GM19452 (cell line): ENCODE measurements at regions not wholly inside any gene's neighbourhood (a gene's known extent, or its start where the extent isn't known, plus 50 kb on each side); places are given as distances from the start of the nearest gene placed in this dataset.
"Not testable (repeated sequence)": the region's sequence is repeated elsewhere in the genome, so short reads cannot be mapped to it uniquely, and the experiment has no call there.

Experiments used
- ATAC-seq: cut with Tn5 transposase; IDR thresholded peaks from one replicate; pipeline ENCODE4 v1.9.1; 2021; ENCODE audit not compliant: unreplicated experiment

DNA sequence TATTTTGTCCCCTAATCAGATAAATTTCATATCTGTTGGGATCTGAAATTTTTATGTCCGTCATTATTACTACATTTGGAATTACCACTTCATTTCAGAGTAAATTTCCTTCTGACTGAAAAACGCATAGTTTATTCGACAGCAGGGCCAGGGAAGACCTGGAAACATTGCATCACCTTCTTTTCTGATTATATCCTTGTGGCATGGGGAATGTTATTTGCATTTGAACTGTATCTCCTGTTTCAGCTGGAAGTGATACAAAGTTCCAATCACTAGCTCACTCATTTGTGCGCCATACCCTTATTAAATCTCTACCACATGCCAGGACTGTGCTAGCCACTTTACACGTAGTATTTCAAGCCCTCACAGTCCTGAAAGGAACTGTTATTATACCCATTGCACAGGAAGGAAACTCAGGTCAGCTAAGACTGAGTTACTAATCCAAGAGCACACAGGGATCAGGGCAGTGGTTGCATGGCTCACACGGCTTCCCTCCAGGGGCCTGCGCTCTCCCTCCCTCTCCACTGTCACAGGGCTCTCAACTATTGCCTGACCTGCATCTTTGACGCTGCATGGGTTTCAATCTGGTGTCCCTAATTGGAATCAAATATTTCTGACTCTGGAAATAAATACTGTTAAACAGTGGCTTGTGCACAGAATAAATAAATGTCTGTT is 84.4 kb upstream of the NANOS1 start:
- no peak for ATAC-seq

DNA sequence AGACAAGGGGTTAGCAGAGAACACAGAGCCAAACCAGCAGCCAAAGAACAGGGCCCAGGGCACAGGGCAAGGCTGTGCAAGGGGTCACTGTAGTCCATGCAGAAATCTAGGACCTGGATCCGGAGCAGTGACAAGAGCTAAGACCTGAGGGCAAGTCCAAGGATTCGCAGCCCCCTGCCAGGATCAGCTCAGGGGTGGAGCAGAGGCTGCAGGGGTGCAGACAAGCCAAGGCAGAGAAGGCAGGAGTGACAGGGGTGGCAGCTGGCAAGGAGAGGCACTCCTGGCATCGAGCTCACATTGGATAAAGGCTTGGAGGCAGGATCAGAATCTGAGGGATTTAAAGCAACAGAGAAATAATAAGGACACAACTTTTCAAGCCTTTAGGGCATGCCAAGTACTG is 80.7 kb upstream of the NANOS1 start:
- no peak for ATAC-seq

DNA sequence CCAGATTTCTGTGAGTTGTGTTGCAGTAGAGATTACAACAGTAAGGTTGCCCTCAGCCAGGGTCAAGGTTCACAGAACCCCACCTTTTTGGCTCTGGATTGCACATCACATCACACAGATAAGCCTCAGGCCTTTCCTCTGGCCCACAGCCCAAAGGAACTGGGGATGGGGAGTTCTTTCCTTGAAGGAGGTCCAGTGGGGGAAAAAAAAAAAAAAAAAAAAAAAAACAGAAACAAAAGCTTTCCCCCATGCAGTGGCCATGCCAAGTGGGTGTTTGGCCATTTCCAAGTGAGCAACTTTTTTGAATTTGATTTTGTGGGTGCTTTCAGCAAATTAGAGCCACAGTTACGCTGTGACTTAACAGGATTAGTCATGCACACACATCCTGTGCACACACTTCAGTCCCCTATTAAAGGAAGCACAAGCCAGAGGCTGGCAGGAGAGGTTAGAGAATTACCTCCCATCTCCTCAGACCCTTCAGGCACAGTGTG is 79.3 kb upstream of the NANOS1 start:
- no peak for ATAC-seq

- no peak for ATAC-seq
Measured at GRCh38 chr10:118950997-118951637, 78.4 kb upstream of the NANOS1 start.

DNA sequence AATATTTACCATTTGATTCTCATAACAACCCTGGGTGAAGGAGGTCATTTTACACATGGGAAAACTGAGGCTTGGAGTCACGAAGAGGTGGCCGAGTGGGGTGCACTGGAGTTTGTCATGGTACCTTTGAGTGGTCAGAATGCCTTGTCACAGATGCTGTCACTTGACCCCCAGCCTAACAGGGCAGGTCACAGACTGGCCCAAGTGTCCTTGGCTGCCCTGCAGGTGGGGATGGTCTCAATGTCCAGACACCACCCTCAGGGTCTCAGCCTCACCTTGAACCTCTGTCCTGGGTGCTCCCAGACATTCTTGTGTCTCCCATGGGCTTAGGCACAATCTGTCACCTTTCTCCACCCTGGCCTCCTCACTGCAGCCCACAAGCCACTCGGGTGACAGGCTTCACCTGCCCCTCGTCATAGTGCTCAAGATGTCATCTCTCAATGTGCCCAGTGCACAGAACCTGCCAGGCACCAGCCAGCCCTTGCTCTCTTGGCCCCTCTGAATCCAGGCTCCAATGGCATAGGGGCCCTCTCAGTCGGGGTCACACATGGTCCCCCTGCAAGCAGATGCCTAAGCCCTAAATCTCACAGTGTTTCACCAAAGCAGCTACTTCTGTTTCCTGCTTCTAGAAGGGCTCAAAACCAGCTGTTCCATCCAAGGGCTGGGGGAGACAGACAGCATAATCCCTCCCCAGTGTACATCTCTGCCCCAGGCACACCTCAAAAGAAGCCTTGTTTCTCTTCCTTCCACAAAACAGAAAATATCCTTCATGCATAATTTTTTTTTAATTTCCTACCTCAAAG is 76.8 kb upstream of the NANOS1 start:
- ATAC-seq: no peak

- no peak for ATAC-seq
Measured at GRCh38 chr10:118953598-118954393, 75.7 kb upstream of the NANOS1 start.

DNA sequence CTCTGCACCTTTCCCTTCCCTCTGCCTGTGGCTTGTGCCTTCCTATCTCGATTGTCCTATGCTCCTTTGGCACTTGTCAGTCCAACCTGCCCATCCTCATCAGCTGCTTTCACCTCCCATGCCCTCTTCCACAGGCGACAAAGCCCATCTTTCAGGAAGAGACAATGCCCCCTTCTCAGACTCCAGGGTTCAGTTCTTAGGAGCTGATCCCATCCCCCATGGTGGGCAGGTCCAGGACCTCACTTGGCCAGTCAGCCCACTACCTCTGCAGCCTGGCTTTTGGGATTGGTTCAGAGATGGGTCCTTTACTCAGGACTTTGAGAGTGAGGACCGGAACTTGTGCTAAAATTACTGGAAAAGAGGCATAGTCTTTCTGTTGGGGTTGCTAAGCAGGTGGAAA is 74.0 kb upstream of the NANOS1 start:
- ATAC-seq: no peak

DNA sequence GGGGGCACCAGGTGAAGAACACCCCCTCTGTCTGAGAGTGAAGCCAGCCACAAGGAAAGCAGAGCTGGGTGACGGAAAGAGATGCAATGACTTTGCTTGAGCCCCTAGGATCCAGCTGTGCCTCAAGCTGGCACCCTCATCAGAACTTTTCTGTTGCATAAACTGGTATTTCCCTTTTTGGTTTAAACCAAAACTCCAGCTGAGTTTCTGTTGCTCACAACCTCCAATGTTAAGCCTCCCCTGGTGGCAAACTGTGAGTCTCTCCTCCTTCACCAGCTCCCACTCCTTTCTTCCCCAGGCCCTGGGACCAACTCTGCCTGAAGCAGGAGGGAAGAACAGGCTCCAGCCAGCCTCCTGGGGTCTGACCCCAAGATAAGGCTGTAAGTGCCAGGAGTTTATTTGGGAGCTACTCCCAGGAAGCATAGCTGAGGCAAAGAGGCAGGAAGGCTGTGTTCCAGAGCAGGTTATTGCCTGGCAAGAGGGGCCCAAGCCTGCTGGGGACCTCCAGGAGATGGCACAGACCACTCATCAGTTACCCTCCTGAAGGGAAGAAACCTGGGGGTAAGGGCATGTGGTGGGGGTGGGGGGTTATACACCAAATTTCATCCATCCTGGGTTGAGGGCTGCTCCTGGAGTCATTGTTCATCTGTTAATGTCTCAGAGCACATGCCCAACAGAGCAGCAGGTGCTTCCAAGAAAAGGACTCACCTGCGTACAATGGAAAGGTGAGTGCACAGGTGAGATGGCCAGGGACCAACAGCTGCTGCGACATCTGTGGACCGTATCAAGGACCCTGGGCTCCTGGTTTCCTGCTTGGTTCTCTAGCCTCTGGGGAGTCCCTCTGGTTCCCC is 73.3 kb upstream of the NANOS1 start:
- ATAC-seq: no peak

GRCh38 chr10:118956802-118957442 is 72.6 kb upstream of the NANOS1 start:
- ATAC-seq: no peak

GRCh38 chr10:118957443-118957825 is 72.1 kb upstream of the NANOS1 start:
- ATAC-seq: no peak

GRCh38 chr10:118957966-118958365 is 71.5 kb upstream of the NANOS1 start:
- no peak for ATAC-seq

DNA sequence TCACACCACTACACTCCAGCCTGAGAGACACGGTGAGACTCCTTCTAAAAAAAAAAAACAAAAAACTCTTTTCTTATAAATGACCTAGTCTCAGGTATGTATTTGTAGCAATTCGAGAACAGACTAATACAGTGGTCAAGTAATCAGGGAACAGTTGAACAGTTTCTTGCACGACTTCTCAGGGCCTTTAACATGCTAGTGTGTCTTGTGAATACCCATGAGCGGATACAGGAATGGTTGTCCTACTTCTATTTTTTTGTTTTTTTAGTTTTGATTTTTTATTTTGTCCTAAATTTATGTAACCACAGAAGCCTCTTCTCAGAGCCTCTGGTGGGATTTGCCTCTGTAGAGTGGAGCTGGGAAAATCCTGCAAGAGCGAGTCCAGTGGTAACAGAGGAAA is 71.0 kb upstream of the NANOS1 start:
- ATAC-seq: no peak

DNA sequence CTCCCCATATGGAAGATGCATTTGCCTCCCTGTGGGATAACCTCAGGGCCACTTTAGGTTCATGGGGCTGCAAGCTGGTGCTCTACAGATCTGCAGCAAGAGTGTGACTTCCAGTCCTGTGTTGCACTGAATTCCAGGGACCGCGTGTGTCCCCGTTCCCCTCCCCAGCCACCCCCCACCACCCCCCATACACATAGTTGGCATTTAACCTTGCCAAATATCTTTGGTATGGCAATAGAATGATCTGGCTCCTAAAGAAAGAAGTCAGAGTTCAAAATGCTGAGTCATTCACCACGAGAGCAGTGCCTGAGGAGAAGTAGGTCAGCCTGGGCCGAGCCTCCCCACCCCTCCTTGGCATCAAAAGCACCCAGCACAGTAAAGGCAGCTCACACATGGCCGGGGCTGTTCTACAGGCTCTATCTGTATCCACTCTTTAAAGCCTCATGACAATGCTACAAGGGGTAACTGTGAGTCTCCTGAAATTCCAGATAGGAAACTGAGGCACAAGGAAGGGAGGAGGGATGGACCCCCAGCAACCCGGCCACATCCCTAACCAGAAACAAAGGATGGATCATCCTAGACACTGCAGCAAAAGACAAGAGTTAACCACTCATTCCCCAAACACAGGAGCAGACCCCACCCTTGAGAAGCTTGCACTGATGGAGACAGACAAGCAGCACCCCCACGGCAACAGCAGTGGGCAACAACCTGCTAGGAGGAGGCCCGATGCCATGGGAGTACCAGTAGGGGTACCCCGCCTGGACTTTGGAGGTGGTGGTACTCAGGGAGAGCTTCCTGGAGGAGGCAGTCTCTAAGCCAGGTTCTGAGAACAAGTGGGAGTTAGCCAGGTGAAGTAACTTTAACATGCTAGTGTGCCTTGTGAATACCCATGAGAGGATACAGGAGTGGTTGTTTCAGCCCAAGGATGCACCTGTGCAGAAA is 70.3 kb upstream of the NANOS1 start:
- no peak for ATAC-seq

DNA sequence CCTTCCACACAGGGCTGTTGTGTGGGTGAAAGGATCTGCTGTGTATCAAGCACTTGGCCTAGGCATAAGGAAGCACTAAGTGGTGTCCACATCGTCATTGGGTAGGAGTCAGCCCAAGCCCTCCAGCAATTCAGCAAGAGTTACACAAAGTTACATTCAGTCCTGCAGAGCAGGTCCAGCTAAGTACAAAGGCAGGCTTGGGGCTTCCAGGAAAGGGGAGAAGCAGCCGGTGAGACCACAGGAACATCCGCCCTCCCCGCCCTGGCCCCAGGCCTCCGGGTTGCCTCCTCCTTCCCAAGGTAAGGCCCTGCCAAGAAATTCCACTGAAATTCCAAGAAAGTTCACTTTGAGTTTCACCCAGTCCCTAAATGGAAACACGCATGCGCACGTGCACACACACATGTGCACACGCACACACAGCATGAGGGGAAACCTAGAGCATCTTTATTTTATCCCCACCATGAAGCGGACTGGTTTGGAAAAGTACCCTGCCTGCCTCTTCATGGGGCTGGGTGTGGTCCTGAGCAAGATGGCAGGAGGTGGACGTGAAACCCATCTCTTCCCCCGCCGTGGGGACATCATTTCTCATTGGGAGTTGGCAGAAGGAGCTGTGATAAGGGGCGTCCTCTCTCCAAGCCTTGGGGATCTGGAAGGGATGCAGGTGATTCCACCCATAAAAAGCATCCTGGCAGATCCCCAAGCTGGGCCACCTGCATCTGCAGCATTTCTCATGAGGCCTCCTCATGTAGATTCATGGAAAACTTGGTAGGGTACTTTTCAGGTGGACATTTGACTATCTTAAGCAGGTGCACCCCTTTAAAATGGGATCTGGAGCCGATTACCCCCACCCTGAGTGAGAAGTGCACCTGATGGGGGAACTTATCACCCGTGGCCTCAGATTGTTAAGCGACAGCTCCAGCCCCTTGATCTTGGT is 69.1 kb upstream of the NANOS1 start:
- no peak for ATAC-seq

DNA sequence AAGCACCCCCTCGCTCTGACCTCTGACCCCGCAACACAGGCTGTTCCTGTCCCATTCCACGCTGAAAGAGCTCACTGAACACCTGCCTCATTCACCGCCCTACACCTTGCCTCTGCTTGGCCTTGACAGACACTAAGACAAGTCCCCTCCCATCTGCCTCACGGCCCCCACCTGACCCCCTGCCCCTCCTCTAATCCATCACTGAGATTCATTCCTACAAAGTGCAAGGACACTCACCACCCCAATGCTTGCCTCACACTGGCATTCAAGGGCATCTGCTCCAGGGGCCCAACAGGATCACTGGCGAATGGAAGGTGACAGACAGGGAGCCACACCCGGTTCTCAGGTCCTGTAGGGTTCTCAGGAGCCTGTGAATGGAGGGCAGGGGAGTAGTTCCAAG is 68.1 kb upstream of the NANOS1 start:
- no peak for ATAC-seq

GRCh38 chr10:118962331-118962868 is 67.1 kb upstream of the NANOS1 start:
- not testable (repeated sequence) for ATAC-seq

DNA sequence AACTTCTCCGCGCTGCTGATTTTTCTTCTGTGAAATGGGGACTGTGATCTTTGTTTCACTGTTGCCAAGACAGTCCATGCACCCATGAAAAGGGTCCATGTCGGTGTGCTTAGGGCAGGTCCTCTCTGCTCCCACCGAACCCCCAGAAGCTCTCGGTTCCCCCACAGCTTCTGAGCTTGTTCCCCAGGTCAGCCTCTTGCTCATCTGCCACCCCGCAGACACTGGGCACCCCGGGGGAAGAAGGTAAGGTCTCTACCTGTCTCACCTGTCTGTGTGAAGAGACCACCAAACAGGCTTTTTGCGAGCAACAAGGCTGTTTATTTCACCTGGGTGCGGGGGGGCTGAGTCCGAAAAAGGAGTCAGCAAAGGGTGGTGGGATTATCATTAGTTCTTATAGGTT is 66.2 kb upstream of the NANOS1 start:
- no peak for ATAC-seq
